Sigmoid colon (tissue), 3 donors: ENCODE measurements at regions not wholly inside any gene's neighbourhood (a gene's known extent, or its start where the extent isn't known, plus 50 kb on each side); places are given as distances from the start of the nearest gene placed in this dataset.

Experiments used
- POLR2A ChIP-seq, 2 donors: fragments of 450-650 bp; IDR thresholded peaks; one replicate each; pipeline ENCODE4 v1.6.1; 2016; ENCODE audit warnings: antibody characterized with exemption in 2 of 2, mild to moderate bottlenecking in 2 of 2, moderate library complexity in 2 of 2
- TF ChIP-seq, protein P1 (sequence below), 4 experiments: fragments of 450-650 bp in 3 of 4; fragments of 200-600 bp in 1 of 4; IDR thresholded peaks; one replicate each; pipeline ENCODE4 v1.5.1; 2016 to 2019; ENCODE audit warnings: antibody characterized with exemption in 4 of 4, mild to moderate bottlenecking in 3 of 4, moderate library complexity in 2 of 4

DNA sequence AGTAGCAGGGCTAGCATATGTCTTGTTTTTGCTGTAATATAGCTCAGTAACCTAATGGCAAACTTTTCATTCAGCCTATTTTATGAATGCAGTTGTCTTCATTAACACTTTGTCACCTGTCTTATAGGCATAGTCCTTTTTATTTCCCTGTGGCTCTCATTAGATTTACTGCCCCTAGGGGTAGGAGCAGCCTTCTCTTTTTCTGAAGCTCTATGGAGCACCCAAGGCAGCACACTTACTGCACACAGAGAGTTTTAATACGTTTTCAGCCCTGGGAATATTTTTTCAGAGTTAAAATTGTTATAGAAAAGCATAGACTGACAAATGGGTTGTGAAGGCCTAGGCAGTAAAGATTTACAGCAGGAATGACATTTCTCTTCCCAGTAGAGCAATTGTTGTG lies 406.8 kb downstream of the TMA16 start:
- TF ChIP-seq, protein P1, sequence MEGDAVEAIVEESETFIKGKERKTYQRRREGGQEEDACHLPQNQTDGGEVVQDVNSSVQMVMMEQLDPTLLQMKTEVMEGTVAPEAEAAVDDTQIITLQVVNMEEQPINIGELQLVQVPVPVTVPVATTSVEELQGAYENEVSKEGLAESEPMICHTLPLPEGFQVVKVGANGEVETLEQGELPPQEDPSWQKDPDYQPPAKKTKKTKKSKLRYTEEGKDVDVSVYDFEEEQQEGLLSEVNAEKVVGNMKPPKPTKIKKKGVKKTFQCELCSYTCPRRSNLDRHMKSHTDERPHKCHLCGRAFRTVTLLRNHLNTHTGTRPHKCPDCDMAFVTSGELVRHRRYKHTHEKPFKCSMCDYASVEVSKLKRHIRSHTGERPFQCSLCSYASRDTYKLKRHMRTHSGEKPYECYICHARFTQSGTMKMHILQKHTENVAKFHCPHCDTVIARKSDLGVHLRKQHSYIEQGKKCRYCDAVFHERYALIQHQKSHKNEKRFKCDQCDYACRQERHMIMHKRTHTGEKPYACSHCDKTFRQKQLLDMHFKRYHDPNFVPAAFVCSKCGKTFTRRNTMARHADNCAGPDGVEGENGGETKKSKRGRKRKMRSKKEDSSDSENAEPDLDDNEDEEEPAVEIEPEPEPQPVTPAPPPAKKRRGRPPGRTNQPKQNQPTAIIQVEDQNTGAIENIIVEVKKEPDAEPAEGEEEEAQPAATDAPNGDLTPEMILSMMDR (IDR thresholded peaks at IDR 0.05) = no peak
- TF ChIP-seq POLR2A (IDR thresholded peaks at IDR 0.05) = no peak
